Activated CD4-positive, alpha-beta memory T cell treated with anti-CD3 and anti-CD28 coated beads, Interleukin-2, amount 10 ng/mL, durations not matched to agents 7 days and 5 days (primary cell): ENCODE measurements at regions not wholly inside any gene's neighbourhood (a gene's known extent, or its start where the extent isn't known, plus 50 kb on each side); places are given as distances from the start of the nearest gene placed in this dataset.
A peak's percentile ranks its signal among the peaks of the same experiment; 100 is the strongest.
"Not testable (repeated sequence)": the region's sequence is repeated elsewhere in the genome, so short reads cannot be mapped to it uniquely, and the experiment has no call there.

ENCODE experiments used
- CTCF ChIA-PET: fragments of 350-600 bp; sonication (Branson Sonifier 250); formaldehyde crosslinking; loops from one replicate; lab custom pipeline; 2021; ENCODE audit warnings: antibody characterized with exemption, inconsistent platforms; lab: Charles Lee
- POLR2A ChIA-PET: fragments of 350-600 bp; sonication (Branson Sonifier 250); formaldehyde crosslinking; loops from one replicate; lab custom pipeline; 2021; ENCODE audit warnings: antibody characterized with exemption; lab: Charles Lee
- DNase-seq: peaks from one replicate; pipeline ENCODE4 v3.0.0-alpha.2; 2020
- H3K27ac Mint-ChIP-seq: one replicate; pipeline ENCODE4 v1.8.0; 2021; ENCODE audit warnings: mild to moderate bottlenecking, mixed read lengths
- H3K27me3 Mint-ChIP-seq: one replicate; pipeline ENCODE4 v1.8.0; 2021; ENCODE audit warnings: mixed read lengths
- H3K36me3 Mint-ChIP-seq: one replicate; pipeline ENCODE4 v1.8.0; 2021; ENCODE audit warnings: low read depth, mixed read lengths
- H3K4me1 Mint-ChIP-seq: one replicate; pipeline ENCODE4 v1.8.0; 2021; ENCODE audit warnings: mixed read lengths
- H3K4me3 Mint-ChIP-seq: one replicate; pipeline ENCODE4 v1.8.0; 2021; ENCODE audit warnings: mild to moderate bottlenecking, mixed read lengths
- H3K9me3 Mint-ChIP-seq: one replicate; pipeline ENCODE4 v1.8.0; 2021; ENCODE audit warnings: mixed read lengths

DNA sequence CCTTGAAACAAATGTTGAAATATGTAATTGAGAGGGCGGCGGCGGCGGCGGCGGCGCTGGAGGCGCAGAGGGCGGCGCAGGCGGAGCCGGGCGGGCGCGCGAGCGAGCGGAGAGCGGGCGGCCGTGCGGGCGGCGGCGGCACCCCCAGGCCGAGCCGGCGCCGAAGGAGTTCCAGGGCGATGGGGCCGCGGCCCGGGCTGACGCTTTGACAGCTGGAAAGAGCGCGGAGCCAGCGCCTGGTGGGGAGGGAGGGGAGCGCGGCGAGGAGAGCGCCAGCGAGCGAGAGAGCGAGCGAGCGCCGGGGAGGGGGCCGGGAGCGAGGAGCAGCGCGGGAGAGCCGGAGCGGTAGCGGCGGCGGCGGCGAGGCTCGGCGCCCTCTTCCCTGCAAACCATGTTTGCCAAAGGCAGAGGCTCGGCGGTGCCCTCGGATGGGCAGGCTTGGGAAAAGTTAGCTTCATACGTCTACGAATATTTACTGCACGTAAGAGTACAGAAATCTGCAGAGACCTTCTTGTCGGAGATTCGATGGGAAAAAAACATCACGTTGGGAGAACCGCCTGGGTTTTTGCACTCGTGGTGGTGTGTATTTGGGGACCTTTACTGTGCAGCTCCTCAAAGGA, 116.8 kb upstream of the CDK13 start:
- H3K27ac Mint-ChIP-seq, H3K36me3 Mint-ChIP-seq, H3K9me3 Mint-ChIP-seq, H3K4me1 Mint-ChIP-seq, POLR2A ChIA-PET, H3K4me3 Mint-ChIP-seq: not testable (repeated sequence)
- CTCF ChIA-PET = interaction anchor here (0.6 to 1.6 kb wide), 3 partner anchors 86 to 253 kb away, joined by 3 to 6 read pairs (median 3); no protein-coding TSS in a partner anchor
- H3K27me3 Mint-ChIP-seq = peaks cover 59% of the 10 kb centered on the region
- peak; percentile 34 for DNase-seq

DNA sequence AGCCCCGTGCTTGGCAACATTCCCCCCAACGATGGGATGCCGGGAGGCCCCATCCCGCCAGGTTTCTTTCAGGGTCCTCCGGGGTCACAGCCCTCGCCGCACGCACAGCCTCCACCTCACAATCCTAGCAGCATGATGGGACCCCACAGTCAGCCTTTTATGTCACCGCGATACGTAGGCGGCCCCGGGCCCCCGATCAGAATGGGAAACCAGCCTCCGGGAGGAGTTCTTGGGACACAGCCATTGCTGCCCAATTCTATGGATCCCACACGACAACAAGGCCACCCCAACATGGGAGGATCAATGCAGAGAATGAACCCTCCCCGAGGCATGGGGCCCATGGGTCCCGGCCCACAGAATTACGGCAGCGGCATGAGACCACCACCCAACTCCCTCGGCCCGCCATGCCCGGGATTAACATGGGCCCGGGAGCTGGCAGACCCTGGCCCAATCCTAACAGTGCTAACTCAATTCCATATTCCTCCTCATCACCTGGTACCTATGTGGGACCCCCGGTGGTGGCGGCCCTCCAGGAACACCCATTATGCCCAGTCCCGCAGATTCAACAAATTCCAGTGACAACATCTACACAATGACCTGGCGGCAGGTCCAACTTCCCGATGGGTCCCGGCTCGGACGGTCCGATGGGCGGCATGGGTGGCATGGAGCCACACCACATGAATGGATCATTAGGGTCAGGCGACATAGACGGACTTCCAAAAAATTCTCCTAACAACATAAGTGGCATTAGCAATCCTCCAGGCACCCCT, 116.0 kb upstream of the CDK13 start:
- POLR2A ChIA-PET, H3K27ac Mint-ChIP-seq, H3K36me3 Mint-ChIP-seq, H3K4me1 Mint-ChIP-seq, H3K9me3 Mint-ChIP-seq, DNase-seq: not testable (repeated sequence)
- Mint-ChIP-seq H3K4me3 (peak overlapping the region; percentile 14), H3K27me3 (peaks cover 55% of the 10 kb centered on the region)
- CTCF ChIA-PET = interaction anchor here (1.0 kb wide), 1 partner anchor 86 kb away, joined by 3 read pairs; no protein-coding TSS in a partner anchor

DNA sequence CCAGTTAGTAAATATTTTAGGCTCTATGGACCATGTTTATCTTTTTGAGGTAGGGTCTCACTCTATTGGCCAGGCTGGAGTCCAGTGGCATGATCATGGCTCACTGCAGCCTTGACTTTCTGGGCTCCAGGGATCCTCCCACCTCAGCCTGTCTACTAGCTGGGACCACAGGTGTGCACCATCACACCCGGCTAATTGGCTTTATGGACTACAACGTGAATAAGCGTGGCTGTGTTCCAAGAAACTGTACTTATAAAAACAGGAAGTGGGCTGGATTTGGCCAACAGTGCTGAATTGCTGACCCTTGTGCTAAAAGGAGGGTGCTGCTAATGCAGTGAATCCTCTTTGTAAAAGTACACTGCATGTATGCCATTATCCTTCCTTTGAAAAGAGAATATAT, 111.7 kb upstream of the CDK13 start:
- CTCF ChIA-PET = no interaction called here
- no peak for DNase-seq
- Mint-ChIP-seq H3K4me3 (no peak overlapping the region), H3K36me3 (no peaks in the 10 kb centered on the region), H3K4me1 (no peaks in the 10 kb centered on the region), H3K27ac (no peak overlapping the region), H3K27me3 (peaks cover 58% of the 10 kb centered on the region), H3K9me3 (no peaks in the 10 kb centered on the region)
- POLR2A ChIA-PET = no interaction called here

DNA sequence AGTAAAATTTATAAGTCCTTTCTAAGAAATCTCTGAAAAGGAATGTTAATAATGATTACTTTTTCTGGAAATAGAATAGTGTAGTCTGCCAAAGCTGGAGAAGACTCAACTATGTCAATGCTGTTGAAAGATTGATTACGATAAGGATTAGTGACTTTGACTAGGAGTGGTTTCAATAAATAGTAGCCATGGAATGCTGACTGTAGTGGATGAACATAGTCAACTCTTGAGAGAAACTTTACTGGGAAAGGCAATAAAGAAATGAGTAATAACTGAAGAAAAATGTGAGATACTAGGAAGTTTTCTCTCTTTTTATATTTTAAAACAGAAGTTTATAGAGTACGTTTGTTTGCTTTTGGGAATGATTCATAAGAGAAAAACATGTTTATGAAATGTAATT, 105.0 kb upstream of the CDK13 start:
- POLR2A ChIA-PET = no interaction called here
- Mint-ChIP-seq H3K4me3 (no peak overlapping the region), H3K4me1 (no peaks in the 10 kb centered on the region), H3K9me3 (no peaks in the 10 kb centered on the region), H3K27ac (no peak overlapping the region), H3K36me3 (no peaks in the 10 kb centered on the region), H3K27me3 (peaks cover 30% of the 10 kb centered on the region)
- CTCF ChIA-PET = no interaction called here
- DNase-seq = no peak

DNA sequence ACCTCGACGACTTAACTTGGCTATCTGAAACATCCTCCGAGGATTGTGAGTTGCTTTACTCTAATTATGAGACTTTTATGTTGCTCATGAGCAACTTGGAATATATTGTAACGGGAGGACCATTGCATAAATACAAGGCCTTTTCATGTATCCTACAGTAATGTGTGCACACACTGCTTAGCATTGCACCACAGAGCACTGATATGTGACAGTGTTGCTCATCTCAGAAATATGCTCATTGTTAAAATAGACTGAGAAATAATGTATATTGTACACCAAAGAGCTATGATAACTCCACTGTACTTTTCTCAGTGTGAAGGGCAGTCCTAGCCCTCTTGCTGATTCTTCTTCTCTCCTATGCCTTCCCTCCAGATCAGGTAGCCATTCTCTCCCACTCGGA, 102.8 kb upstream of the CDK13 start:
- Mint-ChIP-seq H3K27me3 (peaks cover 29% of the 10 kb centered on the region), H3K4me3 (no peak overlapping the region), H3K27ac (no peak overlapping the region), H3K4me1 (no peaks in the 10 kb centered on the region), H3K9me3 (no peaks in the 10 kb centered on the region), H3K36me3 (no peaks in the 10 kb centered on the region)
- no peak for DNase-seq
- ChIA-PET POLR2A (no interaction called here), CTCF (no interaction called here)

DNA sequence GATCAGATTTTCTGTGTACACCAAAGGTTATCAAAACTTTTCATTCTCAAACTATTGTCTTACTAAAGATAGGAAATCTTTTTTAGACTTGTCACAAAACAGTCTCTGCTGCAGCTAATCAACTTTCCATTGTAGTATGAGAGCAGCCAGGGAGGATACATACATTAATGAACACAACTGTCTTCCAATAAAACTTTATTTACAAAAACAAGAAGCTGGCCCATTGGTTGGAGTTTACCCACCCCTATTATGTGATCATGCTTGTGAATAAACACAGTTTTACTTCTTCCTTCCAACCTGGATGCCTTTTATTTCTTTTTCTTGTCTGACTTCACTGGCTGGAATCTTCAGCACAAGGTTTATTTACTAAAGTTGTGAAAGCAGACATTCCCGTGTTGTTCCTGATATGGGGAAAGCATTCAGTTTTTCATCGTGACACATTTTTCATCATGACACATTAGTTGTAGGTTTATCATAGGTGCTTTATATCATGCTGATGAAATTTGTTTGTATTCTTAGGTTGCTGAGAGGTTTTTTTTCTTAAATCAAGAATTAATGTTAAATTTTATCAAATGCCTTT, 98.5 kb upstream of the CDK13 start:
- Mint-ChIP-seq H3K4me1 (peaks cover 7% of the 10 kb centered on the region), H3K36me3 (no peaks in the 10 kb centered on the region), H3K27me3 (peaks cover 36% of the 10 kb centered on the region), H3K27ac (no peak overlapping the region), H3K4me3 (no peak overlapping the region), H3K9me3 (no peaks in the 10 kb centered on the region)
- CTCF ChIA-PET = no interaction called here
- POLR2A ChIA-PET = no interaction called here
- DNase-seq = no peak

DNA sequence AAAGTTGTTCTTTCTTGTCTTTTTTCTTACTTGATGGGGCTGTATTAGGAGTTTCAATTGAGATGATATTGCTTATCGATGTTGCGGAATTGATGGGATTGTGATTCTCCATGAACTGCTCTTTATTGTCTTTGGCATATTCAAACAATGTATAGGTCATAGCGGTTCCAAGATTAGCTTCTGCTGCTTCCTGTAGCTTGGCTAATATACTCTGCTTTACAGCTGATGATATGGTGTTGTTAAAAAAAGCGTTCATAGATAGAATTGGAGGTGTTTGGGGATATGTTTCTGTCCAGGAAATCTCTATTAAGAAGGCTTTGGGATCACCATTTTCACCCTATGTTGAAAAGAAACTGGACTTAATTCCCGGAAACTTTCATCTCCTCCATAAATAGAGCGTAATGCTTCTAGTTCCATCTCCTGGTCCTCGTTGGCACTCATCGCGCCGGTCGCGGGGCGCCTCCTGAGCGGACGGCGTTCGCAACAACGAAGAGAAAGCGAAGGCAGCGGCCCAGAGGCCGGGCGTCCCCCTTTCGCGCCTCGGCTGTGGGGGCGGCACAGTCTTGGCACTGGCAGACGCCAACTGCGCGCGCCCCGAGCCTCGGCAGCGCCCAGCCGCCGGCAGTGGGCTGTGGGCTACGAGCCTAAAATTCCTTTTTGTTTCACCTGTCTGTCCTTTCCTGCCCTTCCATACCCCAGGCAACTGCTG, 95.3 kb upstream of the CDK13 start:
- H3K36me3 Mint-ChIP-seq, POLR2A ChIA-PET, DNase-seq, H3K27ac Mint-ChIP-seq, H3K9me3 Mint-ChIP-seq, H3K4me1 Mint-ChIP-seq: not testable (repeated sequence)
- Mint-ChIP-seq H3K27me3 (peaks cover 39% of the 10 kb centered on the region), H3K4me3 (peak overlapping the region; percentile 53)
- CTCF ChIA-PET = interaction anchor here (1.4 kb wide), 1 partner anchor 41 kb away, joined by 6 read pairs; no protein-coding TSS in a partner anchor

DNA sequence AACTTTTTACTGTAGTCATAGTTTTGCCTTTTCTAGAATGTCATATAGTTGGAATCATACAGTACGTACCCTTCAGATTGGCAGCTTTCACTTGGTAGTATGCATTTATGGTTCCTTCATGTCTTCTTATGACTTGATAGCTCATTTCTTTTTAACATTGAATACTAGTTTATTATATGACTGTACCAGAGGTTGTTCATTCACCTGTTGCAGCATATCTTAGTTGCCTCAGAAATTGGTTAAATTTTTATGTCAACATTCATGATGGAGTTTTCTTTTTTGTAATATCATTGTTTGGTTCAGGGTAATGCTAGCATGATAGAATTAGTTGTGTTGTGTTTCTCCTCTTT, 94.8 kb upstream of the CDK13 start:
- H3K27me3 Mint-ChIP-seq = peaks cover 39% of the 10 kb centered on the region
- H3K4me1 Mint-ChIP-seq = peaks cover 7% of the 10 kb centered on the region
- H3K4me3 Mint-ChIP-seq = peak overlapping the region; percentile 53
- DNase-seq = no peak
- ChIA-PET POLR2A (no interaction called here), CTCF (interaction anchor here (1.4 kb wide), 1 partner anchor 41 kb away, joined by 6 read pairs; no protein-coding TSS in a partner anchor)
- no peak overlapping the region for H3K27ac Mint-ChIP-seq
- H3K36me3 Mint-ChIP-seq = no peaks in the 10 kb centered on the region
- no peaks in the 10 kb centered on the region for H3K9me3 Mint-ChIP-seq

DNA sequence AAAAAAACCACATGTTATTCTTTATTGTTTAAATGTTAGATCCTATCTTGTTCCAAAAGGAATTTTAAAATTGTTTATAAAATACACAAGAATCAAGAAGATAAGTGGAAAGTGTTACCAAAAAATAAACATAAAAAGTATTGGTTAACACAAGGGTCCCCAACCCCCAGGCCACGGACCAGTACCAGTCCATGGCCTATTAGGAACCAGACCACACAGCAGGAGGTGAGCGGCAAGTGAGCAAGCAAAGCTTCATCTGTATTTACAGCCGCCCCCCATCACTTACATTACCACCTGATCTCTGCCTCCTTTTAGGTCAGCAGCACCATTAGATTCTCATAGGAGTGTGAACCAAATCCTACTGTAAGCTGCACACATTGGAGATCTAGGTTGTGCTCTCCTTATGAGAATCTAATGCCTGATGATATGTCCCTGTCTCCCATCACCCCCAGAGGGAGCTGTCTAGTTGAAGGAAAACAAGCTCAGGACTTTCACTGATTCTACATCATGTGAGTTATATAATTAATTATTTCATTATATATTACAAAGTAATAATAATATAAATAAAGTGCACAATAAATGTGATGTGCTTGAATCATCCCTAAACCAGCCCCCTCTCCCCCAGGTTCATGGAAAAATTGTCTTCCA, 86.3 kb upstream of the CDK13 start:
- DNase-seq, H3K4me1 Mint-ChIP-seq, POLR2A ChIA-PET, H3K27ac Mint-ChIP-seq, H3K36me3 Mint-ChIP-seq, H3K4me3 Mint-ChIP-seq, CTCF ChIA-PET, H3K9me3 Mint-ChIP-seq: not testable (repeated sequence)
- H3K27me3 Mint-ChIP-seq = peaks cover 15% of the 10 kb centered on the region

DNA sequence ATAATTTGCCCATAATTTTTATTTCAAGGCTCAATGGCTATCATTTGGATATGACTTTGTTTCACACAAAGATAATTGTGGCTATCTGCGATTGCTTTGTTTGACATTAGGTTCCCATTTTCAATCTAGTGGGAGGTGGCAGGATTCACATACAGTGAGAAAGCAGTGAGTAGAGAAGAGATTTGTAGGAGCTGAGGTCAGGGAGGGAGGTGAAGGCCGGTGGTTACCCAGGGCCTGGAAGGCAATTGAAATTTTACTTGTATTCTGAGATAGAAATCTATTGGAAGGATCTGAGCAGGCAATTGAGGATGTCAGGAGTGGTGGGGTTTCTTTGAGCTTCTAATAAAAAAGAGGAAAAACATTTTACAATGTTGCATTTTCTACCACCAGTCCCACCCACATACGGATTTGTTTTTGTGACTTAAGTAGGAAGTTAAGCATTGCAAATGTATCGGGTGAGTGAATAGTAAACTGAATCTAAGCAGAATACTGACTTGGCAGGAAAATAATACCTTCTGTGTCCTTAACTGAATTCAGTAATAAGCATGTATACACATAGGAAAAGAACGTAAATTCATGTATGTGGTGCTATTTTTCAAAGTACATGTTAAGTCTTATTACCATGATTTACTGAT, 80.1 kb upstream of the CDK13 start:
- H3K36me3 Mint-ChIP-seq, H3K9me3 Mint-ChIP-seq, H3K27ac Mint-ChIP-seq, CTCF ChIA-PET, H3K4me1 Mint-ChIP-seq, POLR2A ChIA-PET, DNase-seq, H3K4me3 Mint-ChIP-seq: not testable (repeated sequence)
- H3K27me3 Mint-ChIP-seq = peaks cover 15% of the 10 kb centered on the region

DNA sequence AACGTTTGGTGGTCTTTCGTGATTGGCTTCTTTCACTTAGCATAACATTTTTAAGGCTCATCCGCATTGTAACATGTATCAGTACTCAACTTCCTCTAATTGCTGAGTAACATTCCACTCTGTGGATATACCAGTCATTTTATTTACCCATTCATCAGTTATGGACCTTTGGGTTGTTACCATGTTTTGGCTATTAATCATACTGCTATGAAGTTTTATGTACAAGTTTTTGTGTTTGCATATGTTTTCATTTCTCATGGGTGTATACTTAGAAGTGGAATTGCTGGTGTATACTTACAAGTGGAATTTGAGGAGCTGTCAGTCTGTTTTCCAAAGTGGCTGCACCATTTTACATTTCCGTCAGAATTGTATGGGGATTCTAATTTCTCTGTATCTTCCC, 78.4 kb upstream of the CDK13 start:
- H3K4me1 Mint-ChIP-seq, DNase-seq, H3K4me3 Mint-ChIP-seq, H3K9me3 Mint-ChIP-seq, CTCF ChIA-PET, POLR2A ChIA-PET, H3K27ac Mint-ChIP-seq, H3K36me3 Mint-ChIP-seq: not testable (repeated sequence)
- H3K27me3 Mint-ChIP-seq = peaks cover 19% of the 10 kb centered on the region

DNA sequence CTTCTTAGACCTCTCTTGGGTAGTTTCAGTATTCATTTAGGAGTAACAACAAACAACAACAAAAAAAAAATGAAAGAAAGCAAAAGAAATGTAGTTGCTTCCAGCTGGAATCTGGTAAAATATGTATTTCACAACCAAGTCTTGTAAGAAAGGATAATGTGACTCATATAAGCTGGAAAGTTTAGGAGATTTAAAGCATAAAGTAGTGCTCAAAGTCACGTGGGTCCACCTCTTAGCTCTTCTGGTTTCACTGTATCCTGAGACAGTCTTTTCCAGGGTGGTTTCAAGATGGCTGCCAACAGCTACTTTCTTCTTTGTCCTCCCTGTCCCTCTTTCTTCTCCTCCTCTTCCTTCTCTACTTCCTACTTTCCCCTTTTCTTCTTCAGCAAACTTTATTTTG, 69.5 kb upstream of the CDK13 start:
- Mint-ChIP-seq H3K4me1 (no peaks in the 10 kb centered on the region), H3K4me3 (no peak overlapping the region), H3K27me3 (peaks cover 12% of the 10 kb centered on the region), H3K9me3 (peaks cover 2% of the 10 kb centered on the region), H3K36me3 (no peaks in the 10 kb centered on the region), H3K27ac (no peak overlapping the region)
- ChIA-PET POLR2A (no interaction called here), CTCF (interaction anchor here (0.8 kb wide), 1 partner anchor 16 kb away, joined by 4 read pairs; no protein-coding TSS in a partner anchor)
- DNase-seq = no peak
